ENCODE measurements at regions not wholly inside any gene's neighbourhood (a gene's known extent, or its start where the extent isn't known, plus 50 kb on each side); places are given as distances from the start of the nearest gene placed in this dataset.

DNA sequence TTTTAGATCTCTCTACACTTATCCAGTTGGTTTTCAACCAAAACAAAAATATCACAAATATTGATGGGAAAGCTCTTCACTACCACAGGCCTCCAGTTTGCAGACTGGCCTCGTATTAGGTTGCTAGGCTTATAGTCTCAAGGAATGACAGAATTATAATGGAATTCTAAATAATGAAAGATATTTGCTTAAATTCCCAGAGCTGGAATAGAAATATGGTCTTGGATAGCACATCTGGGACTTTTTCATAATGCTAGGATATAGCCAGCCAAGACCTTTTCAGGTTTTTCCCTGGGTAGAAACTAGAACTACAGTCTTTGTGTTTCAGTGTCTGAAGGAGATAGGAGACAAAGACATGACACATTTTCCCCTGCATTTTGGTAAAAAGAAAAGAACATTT, 121.9 kb upstream of the STAC start:
- TF ChIP-seq, protein P1, sequence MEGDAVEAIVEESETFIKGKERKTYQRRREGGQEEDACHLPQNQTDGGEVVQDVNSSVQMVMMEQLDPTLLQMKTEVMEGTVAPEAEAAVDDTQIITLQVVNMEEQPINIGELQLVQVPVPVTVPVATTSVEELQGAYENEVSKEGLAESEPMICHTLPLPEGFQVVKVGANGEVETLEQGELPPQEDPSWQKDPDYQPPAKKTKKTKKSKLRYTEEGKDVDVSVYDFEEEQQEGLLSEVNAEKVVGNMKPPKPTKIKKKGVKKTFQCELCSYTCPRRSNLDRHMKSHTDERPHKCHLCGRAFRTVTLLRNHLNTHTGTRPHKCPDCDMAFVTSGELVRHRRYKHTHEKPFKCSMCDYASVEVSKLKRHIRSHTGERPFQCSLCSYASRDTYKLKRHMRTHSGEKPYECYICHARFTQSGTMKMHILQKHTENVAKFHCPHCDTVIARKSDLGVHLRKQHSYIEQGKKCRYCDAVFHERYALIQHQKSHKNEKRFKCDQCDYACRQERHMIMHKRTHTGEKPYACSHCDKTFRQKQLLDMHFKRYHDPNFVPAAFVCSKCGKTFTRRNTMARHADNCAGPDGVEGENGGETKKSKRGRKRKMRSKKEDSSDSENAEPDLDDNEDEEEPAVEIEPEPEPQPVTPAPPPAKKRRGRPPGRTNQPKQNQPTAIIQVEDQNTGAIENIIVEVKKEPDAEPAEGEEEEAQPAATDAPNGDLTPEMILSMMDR (IDR thresholded peaks at IDR 0.05): no peak
- no peak for TF ChIP-seq POLR2A (IDR thresholded peaks at IDR 0.05)
